Kidney epithelial cell (primary cell): ENCODE measurements at regions not wholly inside any gene's neighbourhood (a gene's known extent, or its start where the extent isn't known, plus 50 kb on each side); places are given as distances from the start of the nearest gene placed in this dataset.
A peak's percentile ranks its signal among the peaks of the same experiment; 100 is the strongest.

Experiments
- DNase-seq: peaks from one replicate; pipeline ENCODE4 v3.0.0-alpha.2; 2010; ENCODE audit warnings: low read depth
- H3K27me3 ChIP-seq: 2 replicates; pipeline ENCODE4 v1.6.0; 2011; ENCODE audit warnings: low read length; ENCODE audit not compliant: control insufficient read depth, insufficient read depth
- H3K36me3 ChIP-seq: 2 replicates; pipeline ENCODE4 v1.5.1; 2011; ENCODE audit warnings: low read length; ENCODE audit not compliant: control insufficient read depth, insufficient read depth
- H3K4me3 ChIP-seq: 2 replicates; pipeline ENCODE4 v1.5.1; 2011; ENCODE audit warnings: low read depth, mild to moderate bottlenecking, control low read depth, low read length
- TF ChIP-seq, protein P1 (sequence below): IDR thresholded peaks from 2 replicates; pipeline ENCODE4 v1.5.1; 2011; ENCODE audit warnings: mild to moderate bottlenecking, moderate library complexity, low read length, control low read depth, inconsistent platforms; ENCODE audit not compliant: insufficient read depth, poor library complexity, severe bottlenecking

DNA sequence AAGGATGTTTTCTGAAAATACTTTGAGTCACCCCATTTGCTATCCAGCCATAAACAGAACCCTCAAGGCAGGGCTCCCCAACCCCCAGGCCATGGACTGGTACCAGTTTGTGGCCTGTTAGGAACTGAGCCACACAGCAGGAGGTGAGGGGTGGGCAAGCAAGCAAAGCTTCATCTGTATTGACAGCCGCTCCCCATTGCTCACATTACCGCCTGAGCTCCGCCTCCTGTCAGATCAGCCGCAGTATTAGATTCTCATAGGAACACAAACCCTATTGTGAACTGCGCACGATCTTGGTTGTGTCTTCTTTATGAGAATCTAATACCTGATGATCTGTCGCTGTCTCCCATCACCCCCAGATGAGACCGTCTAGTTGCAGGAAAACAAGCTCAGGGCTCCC is 543.8 kb downstream of the CBLN4 start:
- Histone ChIP-seq H3K4me3 (no peak overlapping the region), H3K36me3 (no peaks in the 10 kb centered on the region), H3K27me3 (no peaks in the 10 kb centered on the region)
- no peak for DNase-seq
- TF ChIP-seq, protein P1, sequence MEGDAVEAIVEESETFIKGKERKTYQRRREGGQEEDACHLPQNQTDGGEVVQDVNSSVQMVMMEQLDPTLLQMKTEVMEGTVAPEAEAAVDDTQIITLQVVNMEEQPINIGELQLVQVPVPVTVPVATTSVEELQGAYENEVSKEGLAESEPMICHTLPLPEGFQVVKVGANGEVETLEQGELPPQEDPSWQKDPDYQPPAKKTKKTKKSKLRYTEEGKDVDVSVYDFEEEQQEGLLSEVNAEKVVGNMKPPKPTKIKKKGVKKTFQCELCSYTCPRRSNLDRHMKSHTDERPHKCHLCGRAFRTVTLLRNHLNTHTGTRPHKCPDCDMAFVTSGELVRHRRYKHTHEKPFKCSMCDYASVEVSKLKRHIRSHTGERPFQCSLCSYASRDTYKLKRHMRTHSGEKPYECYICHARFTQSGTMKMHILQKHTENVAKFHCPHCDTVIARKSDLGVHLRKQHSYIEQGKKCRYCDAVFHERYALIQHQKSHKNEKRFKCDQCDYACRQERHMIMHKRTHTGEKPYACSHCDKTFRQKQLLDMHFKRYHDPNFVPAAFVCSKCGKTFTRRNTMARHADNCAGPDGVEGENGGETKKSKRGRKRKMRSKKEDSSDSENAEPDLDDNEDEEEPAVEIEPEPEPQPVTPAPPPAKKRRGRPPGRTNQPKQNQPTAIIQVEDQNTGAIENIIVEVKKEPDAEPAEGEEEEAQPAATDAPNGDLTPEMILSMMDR = no peak

DNA sequence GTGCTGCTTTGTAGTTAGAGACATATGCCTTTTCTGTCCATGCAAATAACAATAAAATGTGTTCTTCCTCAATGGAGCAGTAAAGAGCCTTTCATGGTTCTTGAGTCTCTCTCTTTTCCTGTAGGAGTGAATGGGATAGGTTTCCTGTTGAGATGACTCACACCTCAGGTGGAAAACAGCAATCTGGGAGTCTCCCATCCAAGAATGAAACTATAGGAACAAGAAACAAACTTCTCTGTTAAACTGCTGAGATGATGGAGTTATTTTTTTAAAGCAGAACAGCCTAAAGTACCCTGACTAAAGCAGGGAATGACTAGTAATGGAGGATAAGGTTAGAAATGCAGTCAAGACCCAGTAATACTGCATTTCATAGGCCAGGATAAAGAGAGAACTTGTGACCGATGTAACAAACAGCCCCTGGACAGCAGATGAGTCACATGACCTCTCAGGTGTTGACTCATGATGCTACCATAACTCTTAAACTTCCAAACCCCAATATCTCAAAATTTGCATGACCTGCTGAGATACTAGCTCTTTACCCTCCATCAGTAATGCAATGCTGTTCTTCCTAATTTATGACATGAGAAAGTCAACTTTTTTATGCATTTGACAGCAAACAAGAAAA is 548.9 kb downstream of the CBLN4 start:
- no peak overlapping the region for H3K4me3 ChIP-seq
- H3K36me3 ChIP-seq = no peaks in the 10 kb centered on the region
- DNase-seq = peak; percentile 44
- TF ChIP-seq, protein P1 = no peak
- no peaks in the 10 kb centered on the region for H3K27me3 ChIP-seq

DNA sequence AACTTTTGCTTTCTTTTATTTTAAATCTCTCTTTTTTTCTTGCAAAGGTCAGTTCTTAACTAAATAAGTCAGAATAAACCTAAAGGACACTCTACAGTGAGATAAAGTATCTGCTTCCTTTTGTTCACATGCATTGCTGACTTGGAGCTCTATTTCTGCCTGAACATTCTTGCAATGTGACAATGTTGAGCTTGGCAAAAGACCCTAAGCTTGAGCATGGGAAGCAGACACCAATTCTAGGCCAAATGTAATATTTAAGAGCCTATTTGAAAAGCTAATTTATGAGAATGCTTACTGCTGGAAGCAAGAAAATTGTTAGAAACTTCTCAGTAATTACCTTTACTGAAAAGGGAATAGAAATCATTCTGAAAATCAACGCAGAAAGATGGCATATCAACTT is 556.2 kb downstream of the CBLN4 start:
- Histone ChIP-seq H3K4me3 (no peak overlapping the region), H3K27me3 (no peaks in the 10 kb centered on the region), H3K36me3 (no peaks in the 10 kb centered on the region)
- no peak for DNase-seq
- TF ChIP-seq, protein P1 = no peak

DNA sequence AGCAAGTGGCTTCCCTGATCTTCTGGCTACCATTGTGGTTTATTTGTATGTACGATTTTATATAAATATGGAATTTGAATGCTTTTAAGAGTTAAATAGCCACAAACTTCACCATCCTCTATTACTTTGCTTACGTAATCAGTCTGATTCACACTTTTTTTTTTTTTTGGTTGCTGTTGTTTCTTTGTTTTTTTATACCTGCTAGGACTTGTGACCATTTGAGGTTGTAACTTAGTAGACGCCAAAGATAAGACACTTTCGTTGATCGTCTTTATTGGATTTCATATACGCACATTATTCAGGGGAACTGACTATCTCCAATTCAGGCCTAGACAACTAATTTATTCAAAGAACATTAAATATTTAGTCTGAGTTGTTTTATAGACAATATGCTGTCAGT is 559.0 kb downstream of the CBLN4 start:
- H3K27me3 ChIP-seq = no peaks in the 10 kb centered on the region
- DNase-seq = no peak
- no peak overlapping the region for H3K4me3 ChIP-seq
- TF ChIP-seq, protein P1 = no peak
- no peaks in the 10 kb centered on the region for H3K36me3 ChIP-seq

DNA sequence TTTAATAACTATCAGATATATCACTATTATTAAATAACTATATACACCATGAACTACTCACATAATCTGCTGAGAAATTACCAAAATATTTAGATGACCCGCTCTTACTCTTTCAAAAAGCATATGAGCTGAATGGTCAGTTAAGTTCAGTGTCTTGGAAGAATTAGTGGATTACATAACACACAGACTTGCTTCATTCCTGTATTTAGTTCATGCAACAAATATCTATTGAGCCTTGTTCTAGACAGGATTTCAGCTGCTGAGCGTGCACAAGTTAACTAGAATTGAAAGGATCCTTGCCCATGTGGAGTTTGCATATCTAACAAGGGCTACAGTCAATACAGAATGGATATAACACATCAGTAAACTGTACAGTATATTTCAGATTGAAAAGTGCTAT is 566.2 kb downstream of the CBLN4 start:
- Histone ChIP-seq H3K36me3 (no peaks in the 10 kb centered on the region), H3K27me3 (no peaks in the 10 kb centered on the region), H3K4me3 (no peak overlapping the region)
- TF ChIP-seq, protein P1 = no peak
- no peak for DNase-seq

DNA sequence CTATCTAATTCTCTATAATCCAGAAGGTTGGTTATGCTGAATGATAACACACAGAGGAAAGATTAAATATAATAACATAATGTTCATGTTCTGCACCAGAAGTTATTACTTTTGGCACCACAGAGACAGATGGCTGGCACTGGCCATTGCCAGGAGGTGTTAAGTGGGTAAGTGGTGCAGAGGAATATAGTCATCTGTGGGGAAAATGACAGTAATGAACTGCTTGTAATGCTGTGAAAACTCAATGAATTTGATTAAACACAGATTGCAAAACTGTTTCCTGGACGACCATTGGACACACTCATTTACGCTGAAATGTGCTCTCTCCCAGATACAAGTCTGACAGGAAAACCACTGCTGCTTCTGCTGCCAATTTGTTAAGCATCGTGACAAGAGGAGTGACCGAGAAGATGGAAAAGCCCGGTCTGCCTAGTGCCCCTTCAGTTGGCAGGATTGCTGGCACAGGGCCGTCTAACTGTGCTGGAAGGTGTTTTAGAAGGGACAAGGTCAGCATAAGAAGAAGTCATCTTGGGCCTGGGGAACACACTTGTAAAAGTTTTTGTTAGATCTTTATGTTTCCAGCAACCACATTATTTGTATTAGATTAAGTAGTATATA is 567.4 kb downstream of the CBLN4 start:
- TF ChIP-seq, protein P1 = no peak
- Histone ChIP-seq H3K4me3 (no peak overlapping the region), H3K36me3 (no peaks in the 10 kb centered on the region), H3K27me3 (no peaks in the 10 kb centered on the region)
- DNase-seq = no peak
